GM12878 (cell line): ENCODE measurements at regions not wholly inside any gene's neighbourhood (a gene's known extent, or its start where the extent isn't known, plus 50 kb on each side); places are given as distances from the start of the nearest gene placed in this dataset.

Experiments
- BCLAF1 ChIP-seq: fragments of 450-650 bp; IDR thresholded peaks from 2 replicates; pipeline ENCODE4 v1.6.1; 2017; ENCODE audit warnings: antibody characterized with exemption, mild to moderate bottlenecking, moderate library complexity
- CEBPB ChIP-seq, 2 experiments: fragments of 150-350 bp in 1 of 2; IDR thresholded peaks; 2 replicates each; pipeline ENCODE4 v1.6.1; 2012 to 2014; ENCODE audit warnings: low read depth in 2 of 2, low read length in 2 of 2, borderline replicate concordance in 1 of 2, inconsistent platforms in 1 of 2
- CTCF ChIP-seq, 3 experiments: IDR thresholded peaks in 2 of 3; conservative IDR thresholded peaks in 1 of 3; 2 replicates each; pipeline ENCODE4 v1.5.1; 2011; ENCODE audit warnings: low read depth in 3 of 3, low read length in 3 of 3, mild to moderate bottlenecking in 3 of 3, control low read depth in 2 of 3, moderate library complexity in 2 of 3, inconsistent platforms in 1 of 3, mixed read lengths in 1 of 3; ENCODE audit not compliant: control insufficient read depth in 2 of 3, insufficient read depth in 1 of 3; ENCODE audit errors: extremely low read depth in 1 of 3
- EP300 ChIP-seq, 2 experiments: fragments of 150-350 bp in 1 of 2; IDR thresholded peaks; 2 replicates each; pipeline ENCODE4 v1.6.1; 2011 to 2012; ENCODE audit warnings: low read depth in 2 of 2, low read length in 2 of 2, borderline replicate concordance in 1 of 2, improper control_type of control experiment in 1 of 2, inconsistent platforms in 1 of 2; ENCODE audit not compliant: control insufficient read depth in 1 of 2
- FOXM1 ChIP-seq: IDR thresholded peaks from 2 replicates; pipeline ENCODE4 v1.6.1; 2012; ENCODE audit warnings: low read depth, mild to moderate bottlenecking, inconsistent platforms, low read length, moderate library complexity
- HSF1 ChIP-seq: fragments of 150-350 bp; IDR thresholded peaks from 2 replicates; pipeline ENCODE4 v1.6.1; 2014; ENCODE audit warnings: mild to moderate bottlenecking, low read depth, low read length
- RAD21 ChIP-seq: IDR thresholded peaks from 2 replicates; pipeline ENCODE4 v1.6.1; 2011; ENCODE audit warnings: mild to moderate bottlenecking, low read depth, low read length, moderate library complexity; ENCODE audit not compliant: insufficient read depth
- RBBP5 ChIP-seq: fragments of 200-600 bp; sonication (generic); conservative IDR thresholded peaks from 2 replicates; pipeline ENCODE4 v1.6.1; 2016
- RCOR1 ChIP-seq: conservative IDR thresholded peaks from 2 replicates; pipeline ENCODE4 v1.6.1; 2012; ENCODE audit warnings: low read depth, low read length, improper control_type of control experiment
- TAF1 ChIP-seq: IDR thresholded peaks from 2 replicates; pipeline ENCODE4 v1.6.1; 2011; ENCODE audit warnings: mild to moderate bottlenecking, low read depth, low read length, borderline replicate concordance
- YY1 ChIP-seq: IDR thresholded peaks from 2 replicates; pipeline ENCODE4 v1.6.1; 2011; ENCODE audit warnings: low read depth, mild to moderate bottlenecking, low read length
- TF ChIP-seq, protein P1 (sequence below): IDR thresholded peaks from 2 replicates; pipeline ENCODE4 v1.6.1; 2012; ENCODE audit warnings: mild to moderate bottlenecking, low read depth, low read length

- TF ChIP-seq, protein P1, sequence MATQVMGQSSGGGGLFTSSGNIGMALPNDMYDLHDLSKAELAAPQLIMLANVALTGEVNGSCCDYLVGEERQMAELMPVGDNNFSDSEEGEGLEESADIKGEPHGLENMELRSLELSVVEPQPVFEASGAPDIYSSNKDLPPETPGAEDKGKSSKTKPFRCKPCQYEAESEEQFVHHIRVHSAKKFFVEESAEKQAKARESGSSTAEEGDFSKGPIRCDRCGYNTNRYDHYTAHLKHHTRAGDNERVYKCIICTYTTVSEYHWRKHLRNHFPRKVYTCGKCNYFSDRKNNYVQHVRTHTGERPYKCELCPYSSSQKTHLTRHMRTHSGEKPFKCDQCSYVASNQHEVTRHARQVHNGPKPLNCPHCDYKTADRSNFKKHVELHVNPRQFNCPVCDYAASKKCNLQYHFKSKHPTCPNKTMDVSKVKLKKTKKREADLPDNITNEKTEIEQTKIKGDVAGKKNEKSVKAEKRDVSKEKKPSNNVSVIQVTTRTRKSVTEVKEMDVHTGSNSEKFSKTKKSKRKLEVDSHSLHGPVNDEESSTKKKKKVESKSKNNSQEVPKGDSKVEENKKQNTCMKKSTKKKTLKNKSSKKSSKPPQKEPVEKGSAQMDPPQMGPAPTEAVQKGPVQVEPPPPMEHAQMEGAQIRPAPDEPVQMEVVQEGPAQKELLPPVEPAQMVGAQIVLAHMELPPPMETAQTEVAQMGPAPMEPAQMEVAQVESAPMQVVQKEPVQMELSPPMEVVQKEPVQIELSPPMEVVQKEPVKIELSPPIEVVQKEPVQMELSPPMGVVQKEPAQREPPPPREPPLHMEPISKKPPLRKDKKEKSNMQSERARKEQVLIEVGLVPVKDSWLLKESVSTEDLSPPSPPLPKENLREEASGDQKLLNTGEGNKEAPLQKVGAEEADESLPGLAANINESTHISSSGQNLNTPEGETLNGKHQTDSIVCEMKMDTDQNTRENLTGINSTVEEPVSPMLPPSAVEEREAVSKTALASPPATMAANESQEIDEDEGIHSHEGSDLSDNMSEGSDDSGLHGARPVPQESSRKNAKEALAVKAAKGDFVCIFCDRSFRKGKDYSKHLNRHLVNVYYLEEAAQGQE = no peak
- no peak for TF ChIP-seq BCLAF1
- TF ChIP-seq FOXM1 = no peak
- no peak for TF ChIP-seq CTCF (IDR thresholded peaks at IDR 0.05 in 2 of 3, conservative IDR thresholded peaks at IDR 0.05 in 1 of 3; ENCODE audit: control insufficient read depth in 2 of 3, extremely low read depth in 1 of 3, insufficient read depth in 1 of 3, low read depth in 3 of 3, low read length in 3 of 3)
- no peak for TF ChIP-seq RBBP5
- TF ChIP-seq YY1 = no peak
- no peak for TF ChIP-seq RCOR1
- no peak for TF ChIP-seq CEBPB (IDR thresholded peaks at IDR 0.05; ENCODE audit: borderline replicate concordance in 1 of 2, low read depth in 2 of 2, low read length in 2 of 2)
- no peak for TF ChIP-seq RAD21
- no peak for TF ChIP-seq EP300 (IDR thresholded peaks at IDR 0.05; ENCODE audit: borderline replicate concordance in 1 of 2, control insufficient read depth in 1 of 2, low read depth in 2 of 2, low read length in 2 of 2)
- no peak for TF ChIP-seq TAF1
- no peak for TF ChIP-seq HSF1
These were observed 453.1 kb downstream of the GBE1 start for GRCh38 chr3:81308306-81308705.
